MM.1S (cell line): ENCODE measurements at regions not wholly inside any gene's neighbourhood (a gene's known extent, or its start where the extent isn't known, plus 50 kb on each side); places are given as distances from the start of the nearest gene placed in this dataset.

Experiments used
- EZH2phosphoT487 ChIP-seq: fragments of 300-600 bp; sonication (generic); IDR thresholded peaks from 2 replicates; pipeline ENCODE4 v1.6.1; 2018; ENCODE audit warnings: antibody characterized with exemption, low read length
- TF ChIP-seq, protein P1 (sequence below): fragments of 300-600 bp; sonication (generic); IDR thresholded peaks from 2 replicates; pipeline ENCODE4 v1.5.1; 2016; ENCODE audit warnings: antibody characterized with exemption, low read length, mixed read lengths

DNA sequence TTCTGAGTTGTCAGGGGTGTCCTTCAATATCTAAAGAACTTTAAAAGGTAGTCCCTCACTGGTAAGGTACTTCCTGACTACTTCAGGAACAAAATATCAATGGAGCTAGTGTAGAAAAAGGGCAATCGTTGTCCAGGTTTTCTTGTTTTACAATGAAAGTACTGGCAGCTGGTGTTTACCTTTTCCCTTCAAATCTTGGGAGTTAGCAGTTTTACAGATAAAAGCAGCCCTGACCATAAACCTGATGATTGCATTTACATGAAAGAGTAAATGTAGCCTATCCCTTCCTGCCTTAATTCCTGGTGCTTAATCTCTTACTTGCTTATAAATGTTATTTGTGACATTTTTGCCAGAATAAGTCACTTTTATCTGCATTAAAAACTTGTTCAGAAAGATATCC lies 559.9 kb upstream of the ARPP21 start:
- TF ChIP-seq, protein P1, sequence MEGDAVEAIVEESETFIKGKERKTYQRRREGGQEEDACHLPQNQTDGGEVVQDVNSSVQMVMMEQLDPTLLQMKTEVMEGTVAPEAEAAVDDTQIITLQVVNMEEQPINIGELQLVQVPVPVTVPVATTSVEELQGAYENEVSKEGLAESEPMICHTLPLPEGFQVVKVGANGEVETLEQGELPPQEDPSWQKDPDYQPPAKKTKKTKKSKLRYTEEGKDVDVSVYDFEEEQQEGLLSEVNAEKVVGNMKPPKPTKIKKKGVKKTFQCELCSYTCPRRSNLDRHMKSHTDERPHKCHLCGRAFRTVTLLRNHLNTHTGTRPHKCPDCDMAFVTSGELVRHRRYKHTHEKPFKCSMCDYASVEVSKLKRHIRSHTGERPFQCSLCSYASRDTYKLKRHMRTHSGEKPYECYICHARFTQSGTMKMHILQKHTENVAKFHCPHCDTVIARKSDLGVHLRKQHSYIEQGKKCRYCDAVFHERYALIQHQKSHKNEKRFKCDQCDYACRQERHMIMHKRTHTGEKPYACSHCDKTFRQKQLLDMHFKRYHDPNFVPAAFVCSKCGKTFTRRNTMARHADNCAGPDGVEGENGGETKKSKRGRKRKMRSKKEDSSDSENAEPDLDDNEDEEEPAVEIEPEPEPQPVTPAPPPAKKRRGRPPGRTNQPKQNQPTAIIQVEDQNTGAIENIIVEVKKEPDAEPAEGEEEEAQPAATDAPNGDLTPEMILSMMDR: no peak
- TF ChIP-seq EZH2phosphoT487: no peak
